ENCODE measurements at regions not wholly inside any gene's neighbourhood (a gene's known extent, or its start where the extent isn't known, plus 50 kb on each side); places are given as distances from the start of the nearest gene placed in this dataset.

DNA sequence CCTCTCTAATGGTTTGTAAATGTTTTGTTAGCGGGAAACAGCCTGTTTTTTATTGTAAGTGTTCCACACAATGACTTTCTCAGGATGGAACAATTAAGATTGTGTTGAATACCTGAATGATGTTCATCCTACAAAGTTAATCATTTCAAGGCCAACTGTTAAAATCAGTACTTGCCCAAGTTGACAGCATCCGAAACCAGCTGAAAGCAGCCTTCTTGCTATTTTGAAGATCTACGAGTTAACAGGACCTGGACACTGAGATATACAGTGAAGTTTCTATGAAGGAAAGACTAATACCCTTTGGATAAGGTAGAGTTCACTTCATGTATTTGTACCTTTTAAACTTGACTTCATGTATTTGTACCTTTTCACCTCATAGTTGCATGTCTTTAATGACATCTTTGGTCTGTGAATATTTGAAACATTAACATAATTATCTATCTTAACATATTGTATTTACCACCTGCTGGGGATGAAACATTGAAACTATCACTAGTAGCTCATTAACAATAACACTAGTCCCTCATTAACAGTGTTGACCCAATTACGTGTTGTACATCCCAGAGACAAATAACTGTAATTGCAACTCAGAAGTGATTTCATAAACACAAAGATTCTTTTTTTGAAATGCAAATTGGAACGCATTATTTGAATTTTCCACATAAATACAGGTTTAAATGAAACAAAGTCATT, 556.0 kb upstream of the MEX3C start:
- Histone ChIP-seq H3K27ac (no peak overlapping the region), H3K4me1 (no peaks in the 10 kb centered on the region), H3K4me3 (no peak overlapping the region), H3K36me3 (no peaks in the 10 kb centered on the region), H3K27me3 (ENCODE audit: low read depth) (no peaks in the 10 kb centered on the region), H3K9me3 (no peaks in the 10 kb centered on the region)
- intact Hi-C loops (cut with DNase I): no loop called here
- TF ChIP-seq CTCF (IDR thresholded peaks at IDR 0.05): no peak
- ATAC-seq (no peak), DNase-seq (no peak)

DNA sequence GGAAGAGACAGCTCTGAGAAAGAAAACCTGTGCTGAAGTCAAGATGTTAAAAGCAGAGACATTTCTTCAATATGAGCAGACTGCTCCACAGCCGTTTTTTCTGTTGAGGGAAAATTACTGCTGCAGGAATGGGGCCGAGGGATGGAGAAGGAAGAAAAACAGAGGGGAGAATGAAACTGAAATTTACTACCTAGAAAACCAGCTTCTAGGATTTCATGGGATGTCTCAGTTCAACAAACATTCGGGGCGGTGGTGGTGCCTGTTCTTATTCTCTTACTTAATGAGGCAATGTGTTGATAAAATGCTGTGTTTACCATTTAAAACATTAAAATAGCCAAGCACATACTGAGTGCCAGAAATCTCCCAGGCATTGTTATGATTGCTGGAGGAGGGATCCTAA, 557.1 kb upstream of the MEX3C start:
- Histone ChIP-seq H3K9me3 (no peaks in the 10 kb centered on the region), H3K4me1 (no peaks in the 10 kb centered on the region), H3K36me3 (no peaks in the 10 kb centered on the region), H3K27me3 (ENCODE audit: low read depth) (no peaks in the 10 kb centered on the region), H3K4me3 (no peak overlapping the region), H3K27ac (no peak overlapping the region)
- DNase-seq (no peak), ATAC-seq (no peak)
- no peak for TF ChIP-seq CTCF (IDR thresholded peaks at IDR 0.05)
- intact Hi-C loops (cut with DNase I): no loop called here

DNA sequence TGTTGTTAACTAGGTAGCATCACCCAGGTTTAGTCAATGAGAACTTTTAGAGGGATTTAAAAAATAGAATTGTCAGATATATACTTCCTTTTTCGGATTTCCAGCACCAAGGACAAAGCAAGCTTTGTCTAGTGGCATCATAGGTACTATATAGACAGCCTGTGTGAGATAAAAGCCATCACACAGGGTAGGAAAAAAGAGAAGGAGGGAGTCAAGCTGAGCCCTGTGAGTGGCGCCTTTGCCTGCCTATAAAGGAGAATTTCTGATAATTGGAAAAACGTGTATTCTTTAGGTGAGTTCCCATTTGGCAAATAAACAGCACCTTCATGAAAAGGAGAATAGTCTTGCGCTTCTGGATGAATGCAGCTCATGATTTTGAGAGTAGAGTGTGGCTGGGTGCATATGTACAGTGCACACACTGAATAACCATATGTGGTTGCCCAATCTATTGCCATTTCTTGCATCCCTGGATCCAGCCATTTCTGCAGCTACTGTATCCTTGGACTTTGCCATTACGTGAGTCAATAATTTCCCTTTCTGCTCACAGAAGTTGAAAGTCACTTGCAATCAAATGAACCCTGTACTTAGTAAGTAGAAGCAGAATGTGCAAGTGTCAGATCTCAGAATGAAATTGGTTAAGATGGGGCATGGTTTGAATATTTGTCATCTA, 559.9 kb upstream of the MEX3C start:
- DNase-seq: no peak
- no peaks in the 10 kb centered on the region for H3K4me1 ChIP-seq
- no peaks in the 10 kb centered on the region for H3K36me3 ChIP-seq
- no peaks in the 10 kb centered on the region for H3K27me3 ChIP-seq (ENCODE audit: low read depth)
- H3K27ac ChIP-seq: no peak overlapping the region
- no peak for ATAC-seq
- no peaks in the 10 kb centered on the region for H3K9me3 ChIP-seq
- TF ChIP-seq CTCF (IDR thresholded peaks at IDR 0.05): no peak
- H3K4me3 ChIP-seq: no peak overlapping the region
- intact Hi-C loops (cut with DNase I): no loop called here

- ATAC-seq (no peak), DNase-seq (no peak)
- H3K36me3 ChIP-seq: no peaks in the 10 kb centered on the region
- no peaks in the 10 kb centered on the region for H3K4me1 ChIP-seq
- H3K9me3 ChIP-seq: no peaks in the 10 kb centered on the region
- H3K27ac ChIP-seq: no peak overlapping the region
- no peaks in the 10 kb centered on the region for H3K27me3 ChIP-seq (ENCODE audit: low read depth)
- intact Hi-C loops (cut with DNase I): no loop called here
- H3K4me3 ChIP-seq: no peak overlapping the region
- no peak for TF ChIP-seq CTCF (IDR thresholded peaks at IDR 0.05)
Measured at GRCh38 chr18:51762373-51762772, 564.9 kb upstream of the MEX3C start.

- no peak overlapping the region for H3K27ac ChIP-seq
- H3K36me3 ChIP-seq: no peaks in the 10 kb centered on the region
- H3K27me3 ChIP-seq (ENCODE audit: low read depth): no peaks in the 10 kb centered on the region
- TF ChIP-seq CTCF (IDR thresholded peaks at IDR 0.05): no peak
- no peaks in the 10 kb centered on the region for H3K9me3 ChIP-seq
- H3K4me3 ChIP-seq: no peak overlapping the region
- ATAC-seq (no peak), DNase-seq (no peak)
- intact Hi-C loops (cut with DNase I): no loop called here
- no peaks in the 10 kb centered on the region for H3K4me1 ChIP-seq
Measured at GRCh38 chr18:51765606-51766360, 568.3 kb upstream of the MEX3C start.

Data from lower lobe of right lung (tissue), 2 donors.